ENCODE measurements at regions not wholly inside any gene's neighbourhood (a gene's known extent, or its start where the extent isn't known, plus 50 kb on each side); places are given as distances from the start of the nearest gene placed in this dataset.

DNA sequence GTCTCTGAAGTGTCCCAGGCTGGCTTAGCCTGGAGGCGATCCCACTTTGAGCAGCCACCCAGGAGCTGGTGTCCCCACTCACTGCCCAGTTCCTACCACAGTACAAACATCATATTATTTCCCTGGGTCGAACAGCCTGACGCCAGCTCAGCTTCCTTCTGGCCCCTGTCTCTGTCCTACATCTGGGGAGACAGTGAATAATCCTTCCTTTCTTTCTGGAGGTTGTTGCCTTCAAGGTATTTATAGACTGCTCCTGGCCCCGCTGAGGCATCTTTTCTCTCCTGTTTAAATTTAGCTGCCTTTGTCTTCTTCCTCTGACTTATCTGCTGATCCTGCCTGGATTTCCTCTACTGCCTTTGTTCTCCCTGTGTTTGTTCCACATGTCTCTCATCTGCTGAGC, 56.8 kb upstream of the LRRC55 start:
- TF ChIP-seq, protein P1, sequence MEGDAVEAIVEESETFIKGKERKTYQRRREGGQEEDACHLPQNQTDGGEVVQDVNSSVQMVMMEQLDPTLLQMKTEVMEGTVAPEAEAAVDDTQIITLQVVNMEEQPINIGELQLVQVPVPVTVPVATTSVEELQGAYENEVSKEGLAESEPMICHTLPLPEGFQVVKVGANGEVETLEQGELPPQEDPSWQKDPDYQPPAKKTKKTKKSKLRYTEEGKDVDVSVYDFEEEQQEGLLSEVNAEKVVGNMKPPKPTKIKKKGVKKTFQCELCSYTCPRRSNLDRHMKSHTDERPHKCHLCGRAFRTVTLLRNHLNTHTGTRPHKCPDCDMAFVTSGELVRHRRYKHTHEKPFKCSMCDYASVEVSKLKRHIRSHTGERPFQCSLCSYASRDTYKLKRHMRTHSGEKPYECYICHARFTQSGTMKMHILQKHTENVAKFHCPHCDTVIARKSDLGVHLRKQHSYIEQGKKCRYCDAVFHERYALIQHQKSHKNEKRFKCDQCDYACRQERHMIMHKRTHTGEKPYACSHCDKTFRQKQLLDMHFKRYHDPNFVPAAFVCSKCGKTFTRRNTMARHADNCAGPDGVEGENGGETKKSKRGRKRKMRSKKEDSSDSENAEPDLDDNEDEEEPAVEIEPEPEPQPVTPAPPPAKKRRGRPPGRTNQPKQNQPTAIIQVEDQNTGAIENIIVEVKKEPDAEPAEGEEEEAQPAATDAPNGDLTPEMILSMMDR (IDR thresholded peaks at IDR 0.05), result no peak
- TF ChIP-seq POLR2AphosphoS5 (IDR thresholded peaks at IDR 0.05), result no peak
- no peak for TF ChIP-seq POLR2A (IDR thresholded peaks at IDR 0.05)
- TF ChIP-seq EP300 (IDR thresholded peaks at IDR 0.05), result no peak

All from sigmoid colon (tissue), 4 donors.